ENCODE measurements at regions not wholly inside any gene's neighbourhood (a gene's known extent, or its start where the extent isn't known, plus 50 kb on each side); places are given as distances from the start of the nearest gene placed in this dataset.

GRCh38 chr3:72188536-72188935 is 403.6 kb upstream of the PROK2 start:
- Histone ChIP-seq H3K9me3 (replicated peaks in 1 of 11) (peaks cover 7 to 23% (median 15%) of the 10 kb centered on the region in 11 experiments; a peak in 18 of 22 replicates), H3K4me1 (peaks cover 10 to 25% (median 20%) of the 10 kb centered on the region in 10 experiments), H3K27ac (no peak overlapping the region), H3K27me3 (no peaks in the 10 kb centered on the region), H3K9ac (no peak overlapping the region), H3K4me2 (peak overlapping the region in 1 of 11 experiments; percentile 12; a peak in 1 of 22 replicates), H3K36me3 (no peaks in the 10 kb centered on the region), H4K20me1 (no peaks in the 10 kb centered on the region), H3K4me3 (no peak overlapping the region)
- TF ChIP-seq Cebpa-rat (IDR thresholded peaks at IDR 0.05) = no peak

DNA sequence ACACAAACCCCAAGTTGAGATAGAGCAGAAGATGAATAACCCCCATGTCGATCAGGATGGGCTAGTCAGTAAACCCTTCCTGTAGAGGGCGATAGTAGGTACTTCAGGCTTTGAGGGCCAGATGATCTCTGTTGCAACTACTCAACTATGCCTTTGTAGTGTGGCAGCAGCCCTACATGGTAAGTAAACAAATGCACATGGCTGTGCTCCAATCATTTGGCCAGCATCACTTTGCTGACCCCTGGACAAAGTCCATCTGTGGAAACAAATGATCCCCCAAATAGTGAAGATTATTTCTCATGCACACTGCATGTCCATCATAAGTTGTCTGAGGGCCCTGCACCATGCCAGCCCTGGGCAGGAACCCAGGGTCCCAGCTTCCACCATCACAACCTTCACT is 402.2 kb upstream of the PROK2 start:
- Histone ChIP-seq H3K27ac (peak overlapping the region in 3 of 11 experiments; percentile 37 to 42 (median 39); a peak in 2 of 22 replicates), H3K9me3 (replicated peaks in 1 of 11) (peaks cover 3 to 19% (median 13%) of the 10 kb centered on the region in 11 experiments; a peak in 16 of 22 replicates), H3K4me2 (peak overlapping the region in 8 of 11 experiments; percentile 48 to 82 (median 69); a peak in 15 of 22 replicates), H3K27me3 (no peaks in the 10 kb centered on the region), H3K4me3 (no peak overlapping the region), H3K9ac (no peak overlapping the region), H4K20me1 (no peaks in the 10 kb centered on the region), H3K36me3 (no peaks in the 10 kb centered on the region), H3K4me1 (peaks cover 10 to 37% (median 26%) of the 10 kb centered on the region in 10 experiments)
- TF ChIP-seq Cebpa-rat (IDR thresholded peaks at IDR 0.05) = no peak

GRCh38 chr3:72186400-72186855 is 401.5 kb upstream of the PROK2 start:
- Histone ChIP-seq H3K9ac (peak overlapping the region in 1 of 11 experiments; percentile 49; a peak in 2 of 22 replicates), H3K4me3 (no peak overlapping the region), H3K4me1 (peaks cover 10 to 44% (median 30%) of the 10 kb centered on the region in 10 experiments), H3K36me3 (no peaks in the 10 kb centered on the region), H3K4me2 (peak overlapping the region; percentile 36 to 82 (median 62)), H3K27me3 (no peaks in the 10 kb centered on the region), H4K20me1 (no peaks in the 10 kb centered on the region), H3K9me3 (replicated peaks in 1 of 11) (peaks cover 3 to 19% (median 13%) of the 10 kb centered on the region in 11 experiments; a peak in 14 of 22 replicates), H3K27ac (peak overlapping the region in 7 of 11 experiments; percentile 5 to 61 (median 39); a peak in 11 of 22 replicates)
- TF ChIP-seq Cebpa-rat (IDR thresholded peaks at IDR 0.05) = no peak

GRCh38 chr3:72185549-72186399 is 400.8 kb upstream of the PROK2 start:
- H3K9ac ChIP-seq = peak overlapping the region in 1 of 11 experiments; percentile 49; a peak in 2 of 22 replicates
- H3K4me2 ChIP-seq = peak overlapping the region; percentile 36 to 82 (median 62)
- H3K27ac ChIP-seq = peak overlapping the region in 7 of 11 experiments; percentile 5 to 61 (median 39); a peak in 10 of 22 replicates
- H3K4me3 ChIP-seq = no peak overlapping the region
- TF ChIP-seq Cebpa-rat (IDR thresholded peaks at IDR 0.05) = no peak
- H3K4me1 ChIP-seq = peaks cover 10 to 44% (median 30%) of the 10 kb centered on the region in 10 experiments
- no peaks in the 10 kb centered on the region for H4K20me1 ChIP-seq
- H3K27me3 ChIP-seq = no peaks in the 10 kb centered on the region
- H3K36me3 ChIP-seq = no peaks in the 10 kb centered on the region
- peaks cover 3 to 19% (median 13%) of the 10 kb centered on the region in 11 experiments; a peak in 14 of 22 replicates for H3K9me3 ChIP-seq (replicated peaks in 1 of 11)

GRCh38 chr3:72183489-72183888 is 398.5 kb upstream of the PROK2 start:
- no peak overlapping the region for H3K4me3 ChIP-seq
- H3K9me3 ChIP-seq (replicated peaks in 1 of 11) = peaks cover 3 to 19% (median 13%) of the 10 kb centered on the region in 11 experiments; a peak in 14 of 22 replicates
- H3K27ac ChIP-seq = no peak overlapping the region
- no peak for TF ChIP-seq Cebpa-rat (IDR thresholded peaks at IDR 0.05)
- H3K27me3 ChIP-seq = peaks cover 0 to 6% (median 0%) of the 10 kb centered on the region in 11 experiments; a peak in 3 of 22 replicates
- H3K4me1 ChIP-seq = peaks cover 12 to 43% (median 30%) of the 10 kb centered on the region in 10 experiments
- H3K36me3 ChIP-seq = no peaks in the 10 kb centered on the region
- no peak overlapping the region for H3K9ac ChIP-seq
- H4K20me1 ChIP-seq = no peaks in the 10 kb centered on the region
- peak overlapping the region in 1 of 11 experiments; percentile 77; a peak in 3 of 22 replicates for H3K4me2 ChIP-seq

GRCh38 chr3:72182206-72182605 is 397.3 kb upstream of the PROK2 start:
- Histone ChIP-seq H3K9ac (no peak overlapping the region), H3K4me2 (peak overlapping the region in 6 of 11 experiments; percentile 19 to 77 (median 57); a peak in 11 of 22 replicates), H3K36me3 (no peaks in the 10 kb centered on the region)

DNA sequence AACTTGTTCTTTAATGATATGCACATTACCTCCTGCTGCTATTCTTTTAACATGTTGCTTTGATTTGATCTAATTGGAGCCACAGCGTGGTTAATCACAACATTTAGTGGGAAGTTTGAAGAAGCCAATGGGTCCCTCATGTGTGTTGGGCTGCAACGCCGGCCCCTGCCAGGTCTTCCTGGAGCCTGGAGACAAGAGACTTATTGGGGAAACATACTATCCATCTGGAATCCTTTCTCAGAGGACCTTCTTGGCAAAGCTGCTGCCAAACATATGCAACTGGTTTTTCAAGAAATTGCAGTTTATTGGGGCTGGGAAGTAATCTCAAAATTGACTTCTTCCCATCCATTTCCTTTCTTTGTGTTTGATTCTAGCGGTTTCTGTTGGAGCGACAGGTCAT is 396.3 kb upstream of the PROK2 start:
- H3K4me2 ChIP-seq = peak overlapping the region in 1 of 11 experiments; percentile 77; a peak in 1 of 22 replicates
- no peak overlapping the region for H3K9ac ChIP-seq
- H3K4me3 ChIP-seq = no peak overlapping the region
- H3K27ac ChIP-seq = no peak overlapping the region
- no peak for TF ChIP-seq Cebpa-rat (IDR thresholded peaks at IDR 0.05)
- peaks cover 3 to 19% (median 13%) of the 10 kb centered on the region in 11 experiments; a peak in 14 of 22 replicates for H3K9me3 ChIP-seq (replicated peaks in 1 of 11)
- peaks cover 29 to 51% (median 41%) of the 10 kb centered on the region in 10 experiments for H3K4me1 ChIP-seq
- H3K36me3 ChIP-seq = no peaks in the 10 kb centered on the region
- 0 out of 22 replicates have a peak, but pooled peaks cover 0 to 5% (median 0%) of the 10 kb centered on the region in 11 experiments for H4K20me1 ChIP-seq
- peaks cover 0 to 10% (median 0%) of the 10 kb centered on the region in 11 experiments; a peak in 6 of 22 replicates for H3K27me3 ChIP-seq

More at GRCh38 chr3:72182206-72182605, 397.3 kb upstream of the PROK2 start:
- TF ChIP-seq Cebpa-rat (IDR thresholded peaks at IDR 0.05) = no peak
- Histone ChIP-seq H3K27me3 (peaks cover 0 to 10% (median 0%) of the 10 kb centered on the region in 11 experiments; a peak in 6 of 22 replicates), H3K27ac (peak overlapping the region in 2 of 11 experiments; percentile 4 to 62; a peak in 2 of 22 replicates), H4K20me1 (no peaks in the 10 kb centered on the region), H3K4me3 (no peak overlapping the region), H3K4me1 (peaks cover 25 to 51% (median 41%) of the 10 kb centered on the region in 10 experiments), H3K9me3 (replicated peaks in 1 of 11) (peaks cover 3 to 19% (median 13%) of the 10 kb centered on the region in 11 experiments; a peak in 14 of 22 replicates)

- Histone ChIP-seq H3K9ac (no peak overlapping the region), H3K4me1 (peaks cover 26 to 51% (median 40%) of the 10 kb centered on the region in 10 experiments), H3K9me3 (replicated peaks in 1 of 11) (peaks cover 3 to 19% (median 13%) of the 10 kb centered on the region in 11 experiments; a peak in 14 of 22 replicates), H3K27ac (no peak overlapping the region), H3K4me3 (no peak overlapping the region), H3K4me2 (no peak overlapping the region), H3K36me3 (no peaks in the 10 kb centered on the region), H3K27me3 (peaks cover 0 to 10% (median 0%) of the 10 kb centered on the region in 11 experiments; a peak in 6 of 22 replicates), H4K20me1 (0 out of 22 replicates have a peak, but pooled peaks cover 0 to 5% (median 0%) of the 10 kb centered on the region in 11 experiments)
- TF ChIP-seq Cebpa-rat (IDR thresholded peaks at IDR 0.05) = no peak
Measured at GRCh38 chr3:72180405-72180804, 395.5 kb upstream of the PROK2 start.

All from BLaER1 treated with 17β-estradiol and CSF1 and Interleukin-3, amounts not matched to agents 10 nM and 100 nM (cell line).